IMR-90 (cell line): ENCODE measurements at regions not wholly inside any gene's neighbourhood (a gene's known extent, or its start where the extent isn't known, plus 50 kb on each side); places are given as distances from the start of the nearest gene placed in this dataset.

Experiments
- ATAC-seq: fragments of 200-7000 bp; cut with Tn5 transposase; 2 replicates; pipeline ENCODE4 v1.9.1; 2020; ENCODE audit warnings: low read depth, mild to moderate bottlenecking, moderate library complexity
- BruUV-seq: library from RNA; stranded (reverse); fragments of 400-500 nt; replicated peaks from 2 replicates; lab custom pipeline; 2021; lab: Mats Ljungman, UMichigan
- CTCF ChIA-PET: fragments of 300-600 bp; formaldehyde crosslinking; extraction: SDS; loops from one replicate; lab custom pipeline; 2021; ENCODE audit warnings: antibody characterized with exemption; lab: Yijun Ruan, JAX
- POLR2A ChIA-PET: fragments of 300-600 bp; sonication (Branson Sonifier 250); formaldehyde crosslinking; loops from one replicate; lab custom pipeline; 2022; ENCODE audit warnings: antibody characterized with exemption; ENCODE audit not compliant: unreplicated experiment; lab: Charles Lee
- DNase-seq: peaks from one replicate; pipeline ENCODE4 v3.0.0; 2013
- H2AFZ ChIP-seq: replicated peaks from 2 replicates; pipeline ENCODE3; 2013; ENCODE audit warnings: low read length, mild to moderate bottlenecking; ENCODE audit not compliant: poor library complexity
- H2AK5ac ChIP-seq: 2 replicates; pipeline ENCODE4 v1.6.1; 2013; ENCODE audit warnings: low read depth, low read length, inconsistent platforms
- H2AK9ac ChIP-seq: replicated peaks from 2 replicates; pipeline ENCODE3; 2013; ENCODE audit warnings: mild to moderate bottlenecking, low read depth, low read length, moderate library complexity; ENCODE audit not compliant: poor library complexity
- H2BK120ac ChIP-seq: 2 replicates; pipeline ENCODE4 v1.6.1; 2013; ENCODE audit warnings: low read depth, low read length, inconsistent platforms
- H2BK15ac ChIP-seq: 3 replicates; pipeline ENCODE4 v1.6.1; 2013; ENCODE audit warnings: low read depth, low read length, inconsistent platforms
- H2BK20ac ChIP-seq: 2 replicates; pipeline ENCODE4 v1.6.1; 2013; ENCODE audit warnings: low read depth, mild to moderate bottlenecking, inconsistent platforms, low read length, moderate library complexity
- H2BK5ac ChIP-seq: 2 replicates; pipeline ENCODE4 v1.6.1; 2013; ENCODE audit warnings: mild to moderate bottlenecking, low read depth, low read length, inconsistent platforms; ENCODE audit not compliant: poor library complexity, severe bottlenecking
- H3K14ac ChIP-seq: replicated peaks from 2 replicates; pipeline ENCODE4 v1.6.1; 2013; ENCODE audit warnings: low read depth, low read length, inconsistent platforms
- H3K18ac ChIP-seq: 2 replicates; pipeline ENCODE4 v1.6.1; 2013; ENCODE audit warnings: low read depth, low read length, control low read depth
- H3K23ac ChIP-seq: 2 replicates; pipeline ENCODE4 v1.6.1; 2013; ENCODE audit warnings: low read depth, low read length, inconsistent platforms
- H3K27ac ChIP-seq: 2 replicates; pipeline ENCODE4 v1.5.1; 2013; ENCODE audit warnings: mild to moderate bottlenecking, control low read depth, low read length; ENCODE audit not compliant: insufficient read depth
- H3K27me3 ChIP-seq: 2 replicates; pipeline ENCODE4 v1.6.1; 2013; ENCODE audit warnings: low read length; ENCODE audit not compliant: control insufficient read depth, insufficient read depth
- H3K36me3 ChIP-seq: 2 replicates; pipeline ENCODE4 v1.6.1; 2013; ENCODE audit warnings: low read length, mixed read lengths; ENCODE audit not compliant: control insufficient read depth, insufficient read depth
- H3K4ac ChIP-seq: 2 replicates; pipeline ENCODE4 v1.6.1; 2013; ENCODE audit warnings: low read depth, low read length, inconsistent platforms
- H3K4me1 ChIP-seq: 2 replicates; pipeline ENCODE4 v1.6.1; 2013; ENCODE audit warnings: low read length, mixed read lengths; ENCODE audit not compliant: control insufficient read depth, insufficient read depth
- H3K4me2 ChIP-seq: 2 replicates; pipeline ENCODE4 v1.6.1; 2013; ENCODE audit warnings: low read depth, mild to moderate bottlenecking, control low read depth, low read length, moderate library complexity
- H3K4me3 ChIP-seq: 2 replicates; pipeline ENCODE4 v1.5.1; 2013; ENCODE audit warnings: low read depth, mild to moderate bottlenecking, control low read depth, low read length, moderate library complexity; ENCODE audit not compliant: insufficient read depth
- H3K56ac ChIP-seq: 2 replicates; pipeline ENCODE4 v1.6.1; 2013; ENCODE audit warnings: low read length, inconsistent platforms; ENCODE audit not compliant: insufficient read depth; ENCODE audit errors: extremely low read depth
- H3K79me1 ChIP-seq, 2 experiments: 2 replicates each; pipeline ENCODE4 v1.6.1; 2013; ENCODE audit warnings: low read length in 2 of 2, inconsistent platforms in 1 of 2, low read depth in 1 of 2
- H3K9ac ChIP-seq: 2 replicates; pipeline ENCODE4 v1.6.1; 2013; ENCODE audit warnings: low read depth, low read length, control low read depth
- H3K9me1 ChIP-seq: 2 replicates; pipeline ENCODE4 v1.6.1; 2013; ENCODE audit warnings: low read length, inconsistent platforms; ENCODE audit not compliant: insufficient read depth
- H3K9me3 ChIP-seq: 2 replicates; pipeline ENCODE4 v1.6.1; 2013; ENCODE audit warnings: low read length; ENCODE audit not compliant: control insufficient read depth, insufficient read depth
- H4K20me1 ChIP-seq: 2 replicates; pipeline ENCODE4 v1.6.1; 2013; ENCODE audit warnings: low read length, inconsistent platforms; ENCODE audit not compliant: insufficient read depth
- H4K5ac ChIP-seq: 2 replicates; pipeline ENCODE4 v1.6.1; 2013; ENCODE audit warnings: mild to moderate bottlenecking, low read depth, low read length, control low read depth
- H4K8ac ChIP-seq, 2 experiments: 2 replicates each; pipeline ENCODE4 v1.6.1; 2013; ENCODE audit warnings: low read depth in 2 of 2, low read length in 2 of 2, control low read depth in 1 of 2, inconsistent platforms in 1 of 2
- H4K91ac ChIP-seq: 2 replicates; pipeline ENCODE4 v1.6.1; 2013; ENCODE audit warnings: low read depth, low read length, inconsistent platforms; ENCODE audit not compliant: insufficient read depth
- CHD1 ChIP-seq: IDR thresholded peaks from 2 replicates; pipeline ENCODE4 v1.6.1; 2012; ENCODE audit warnings: low read depth, low read length, improper control_type of control experiment
- RAD21 ChIP-seq: IDR thresholded peaks from 2 replicates; pipeline ENCODE4 v1.6.1; 2012; ENCODE audit warnings: low read length, improper control_type of control experiment
- WGBS, 2 experiments: methylation state at CpG; one replicate each; pipeline versions ENCODE4 v1.1.5 to v1.1.7; 2013; ENCODE audit warnings: missing lambda C conversion rate in 2 of 2; ENCODE audit not compliant: insufficient read length in 1 of 2; ENCODE audit errors: extremely low coverage in 2 of 2; 5-methylcytosine and 5-hydroxymethylcytosine counted together
- dilution Hi-C: fragments of 300-500 bp; cut with HindIII; formaldehyde crosslinking; loops from one replicate; pipeline ENCODE4 v1.14.3; 2018; ENCODE audit warnings: low sequenced_read_pairs; ENCODE audit not compliant: unreplicated experiment
- in situ Hi-C: fragments of 300-500 bp; cut with MboI; formaldehyde crosslinking; loops from 3 replicates; pipeline ENCODE4 v1.14.3; 2019; ENCODE audit warnings: low sequenced_read_pairs, inconsistent platforms, mixed read lengths
- intact Hi-C: fragments of 100-400 bp; cut with micrococcal nuclease; formaldehyde crosslinking; loops from 2 replicates; pipeline ENCODE4 v1.10.0; 2022
- TF ChIP-seq, protein P1 (sequence below): conservative IDR thresholded peaks from 2 replicates; pipeline ENCODE4 v1.5.1; 2012; ENCODE audit warnings: mild to moderate bottlenecking, low read depth, low read length, improper control_type of control experiment

GRCh38 chr18:73841661-73842060, 306.0 kb downstream of the FBXO15 start:
- Histone ChIP-seq H4K91ac (peak overlapping the region; percentile 39; the same call in 1 of the 2 replicates), H3K9ac (no peak overlapping the region), H4K8ac (peak overlapping the region in 1 of 2 experiments; percentile 77; a peak in 1 of 4 replicates), H2AK5ac (peak overlapping the region; percentile 57; the same call in 1 of the 2 replicates), H3K4me1 (0 out of 2 replicates have a peak, but pooled peaks cover 4% of the 10 kb centered on the region), H4K20me1 (no peaks in the 10 kb centered on the region), H2BK20ac (peak overlapping the region; percentile 47; the same call in 1 of the 2 replicates), H3K27me3 (no peaks in the 10 kb centered on the region), H3K18ac (peak overlapping the region; percentile 69; the same call in 1 of the 2 replicates), H3K4ac (no peak overlapping the region), H2AK9ac (no peak overlapping the region), H2BK5ac (no peak overlapping the region), H3K23ac (no peak overlapping the region), H3K9me3 (no peaks in the 10 kb centered on the region), H3K9me1 (0 out of 2 replicates have a peak, but pooled peaks cover 3% of the 10 kb centered on the region), H3K14ac (no peak overlapping the region), H3K27ac (no peak overlapping the region), H3K79me1 (no peaks in the 10 kb centered on the region), H3K56ac (no peak overlapping the region), H2BK120ac (no peak overlapping the region), H4K5ac (peak overlapping the region; percentile 82; the same call in 1 of the 2 replicates), H3K4me2 (no peak overlapping the region), H2AFZ (no peak overlapping the region), H3K36me3 (no peaks in the 10 kb centered on the region), H3K4me3 (no peak overlapping the region), H2BK15ac (0 out of 3 replicates have a peak overlapping the region, but pooled peaks have one; percentile 32)
- TF ChIP-seq, protein P1, sequence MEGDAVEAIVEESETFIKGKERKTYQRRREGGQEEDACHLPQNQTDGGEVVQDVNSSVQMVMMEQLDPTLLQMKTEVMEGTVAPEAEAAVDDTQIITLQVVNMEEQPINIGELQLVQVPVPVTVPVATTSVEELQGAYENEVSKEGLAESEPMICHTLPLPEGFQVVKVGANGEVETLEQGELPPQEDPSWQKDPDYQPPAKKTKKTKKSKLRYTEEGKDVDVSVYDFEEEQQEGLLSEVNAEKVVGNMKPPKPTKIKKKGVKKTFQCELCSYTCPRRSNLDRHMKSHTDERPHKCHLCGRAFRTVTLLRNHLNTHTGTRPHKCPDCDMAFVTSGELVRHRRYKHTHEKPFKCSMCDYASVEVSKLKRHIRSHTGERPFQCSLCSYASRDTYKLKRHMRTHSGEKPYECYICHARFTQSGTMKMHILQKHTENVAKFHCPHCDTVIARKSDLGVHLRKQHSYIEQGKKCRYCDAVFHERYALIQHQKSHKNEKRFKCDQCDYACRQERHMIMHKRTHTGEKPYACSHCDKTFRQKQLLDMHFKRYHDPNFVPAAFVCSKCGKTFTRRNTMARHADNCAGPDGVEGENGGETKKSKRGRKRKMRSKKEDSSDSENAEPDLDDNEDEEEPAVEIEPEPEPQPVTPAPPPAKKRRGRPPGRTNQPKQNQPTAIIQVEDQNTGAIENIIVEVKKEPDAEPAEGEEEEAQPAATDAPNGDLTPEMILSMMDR: peak; percentile 33; the same call in 1 of the 2 replicates
- no peak for TF ChIP-seq CHD1
- peak; percentile 22; the same call in 1 of the 2 replicates for TF ChIP-seq RAD21
- DNase-seq (no peak), ATAC-seq (no peak)
- dilution Hi-C loops (no loop called here), in situ Hi-C loops (loop anchor here (25.0 kb wide), 1 partner anchor 1079 kb away; no protein-coding TSS in a partner anchor), intact Hi-C loops (loop anchor here (2.0 to 10.0 kb wide), 3 partner anchors 153 to 276 kb away; no protein-coding TSS in a partner anchor)
- no TSS peak for BruUV-seq
- CTCF ChIA-PET: interaction anchor here (1.1 to 1.6 kb wide), 3 partner anchors 43 to 152 kb away, joined by 3 to 5 read pairs (median 5); no protein-coding TSS in a partner anchor
- POLR2A ChIA-PET: no interaction called here
- WGBS, 2 experiments: no CpG with 5 or more reads among the region's 1 CpG
